Superior temporal gyrus (tissue), 1 donor: ENCODE measurements at regions not wholly inside any gene's neighbourhood (a gene's known extent, or its start where the extent isn't known, plus 50 kb on each side); places are given as distances from the start of the nearest gene placed in this dataset.

Experiments
- DNase-seq: peaks from one replicate; pipeline ENCODE4 v3.0.0-alpha.2; 2016; ENCODE audit errors: extremely low spot score

- no peak for DNase-seq
Observed at GRCh38 chr11:121938076-121938475, 177.9 kb downstream of the BLID start.

GRCh38 chr11:121936781-121937447, 179.1 kb downstream of the BLID start:
- no peak for DNase-seq

GRCh38 chr11:121936370-121936769, 179.6 kb downstream of the BLID start:
- no peak for DNase-seq

GRCh38 chr11:121933694-121934093, 182.3 kb downstream of the BLID start:
- DNase-seq = no peak

- DNase-seq = no peak
Observed at GRCh38 chr11:121933294-121933693, 182.7 kb downstream of the BLID start.

- no peak for DNase-seq
Observed at GRCh38 chr11:121932646-121933185, 183.3 kb downstream of the BLID start.

GRCh38 chr11:121931748-121932352, 184.2 kb downstream of the BLID start:
- DNase-seq = no peak

- DNase-seq = no peak
Observed at GRCh38 chr11:121931121-121931520, 184.9 kb downstream of the BLID start.

- peak; percentile 78 for DNase-seq
Observed at GRCh38 chr11:121930004-121930965, 185.7 kb downstream of the BLID start.

GRCh38 chr11:121929581-121929980, 186.4 kb downstream of the BLID start:
- DNase-seq = peak; percentile 74

- DNase-seq = peak; percentile 65
Observed at GRCh38 chr11:121928597-121929580, 187.1 kb downstream of the BLID start.

GRCh38 chr11:121927789-121928188, 188.2 kb downstream of the BLID start:
- DNase-seq = no peak

- DNase-seq = no peak
Observed at GRCh38 chr11:121927097-121927785, 188.8 kb downstream of the BLID start.

- no peak for DNase-seq
Observed at GRCh38 chr11:121924191-121924590, 191.8 kb downstream of the BLID start.

- no peak for DNase-seq
Observed at GRCh38 chr11:121917482-121917881, 198.5 kb downstream of the BLID start.

GRCh38 chr11:121914508-121915059, 201.4 kb downstream of the BLID start:
- DNase-seq = no peak

GRCh38 chr11:121909596-121909995, 206.4 kb downstream of the BLID start:
- DNase-seq = no peak

GRCh38 chr11:121907379-121907778, 208.6 kb downstream of the BLID start:
- DNase-seq = no peak

GRCh38 chr11:121904148-121904547, 211.9 kb downstream of the BLID start:
- DNase-seq = no peak

GRCh38 chr11:121901886-121902285, 214.1 kb downstream of the BLID start:
- DNase-seq = no peak
